OCI-LY7 (cell line): ENCODE measurements at regions not wholly inside any gene's neighbourhood (a gene's known extent, or its start where the extent isn't known, plus 50 kb on each side); places are given as distances from the start of the nearest gene placed in this dataset.

Experiments
- CTCF ChIP-seq: fragments of 200-600 bp; sonication (generic); conservative IDR thresholded peaks from 2 replicates; pipeline ENCODE4 v1.5.1; 2014; ENCODE audit warnings: mild to moderate bottlenecking, antibody characterized with exemption, low read length, moderate library complexity, mixed read lengths
- EZH2phosphoT487 ChIP-seq: fragments of 200-600 bp; sonication (generic); IDR thresholded peaks from 2 replicates; pipeline ENCODE4 v1.6.1; 2018; ENCODE audit warnings: low read depth, borderline replicate concordance, mild to moderate bottlenecking, mixed run types, antibody characterized with exemption, low read length, moderate library complexity, mixed read lengths

GRCh38 chr2:21633911-21634310 lies 510.1 kb downstream of the TDRD15 start:
- TF ChIP-seq EZH2phosphoT487 = no peak
- TF ChIP-seq CTCF = no peak
